PC-9 (cell line): ENCODE measurements at regions not wholly inside any gene's neighbourhood (a gene's known extent, or its start where the extent isn't known, plus 50 kb on each side); places are given as distances from the start of the nearest gene placed in this dataset.

Experiments used
- BruUV-seq: library from RNA; stranded (reverse); fragments of 400-500 nt; replicated peaks from 2 replicates; lab custom pipeline; 2021; lab: Mats Ljungman, UMichigan
- CTCF ChIA-PET: fragments of 300-600 bp; sonication (Branson Sonifier 250); formaldehyde crosslinking; loops from one replicate; lab custom pipeline; 2022; ENCODE audit warnings: antibody characterized with exemption; lab: Charles Lee
- POLR2A ChIA-PET: fragments of 300-600 bp; sonication (Branson Sonifier 250); formaldehyde crosslinking; loops from one replicate; lab custom pipeline; 2022; ENCODE audit warnings: antibody characterized with exemption; ENCODE audit not compliant: unreplicated experiment; lab: Charles Lee
- DNase-seq, 2 experiments: peaks; one replicate each; pipeline versions ENCODE4 v3.0.0 to v3.0.0-alpha.2; 2015 to 2022; ENCODE audit warnings: mixed read lengths in 1 of 2
- H2AFZ ChIP-seq: fragments of 200-600 bp; sonication (generic); 2 replicates; pipeline ENCODE4 v1.8.1; 2017; ENCODE audit warnings: antibody characterized with exemption
- H3F3A ChIP-seq: fragments of 200-600 bp; sonication (generic); 2 replicates; pipeline ENCODE4 v1.8.1; 2017; ENCODE audit warnings: antibody characterized with exemption, mild to moderate bottlenecking, low read depth; ENCODE audit not compliant: insufficient read depth
- H3K27ac ChIP-seq: fragments of 200-600 bp; sonication (generic); 2 replicates; pipeline ENCODE4 v1.6.1; 2016; ENCODE audit warnings: mixed run types
- H3K27me3 ChIP-seq: fragments of 200-600 bp; sonication (generic); 2 replicates; pipeline ENCODE4 v1.6.1; 2016; ENCODE audit warnings: low read depth, mixed run types; ENCODE audit not compliant: insufficient read depth
- H3K36me3 ChIP-seq: fragments of 200-600 bp; sonication (generic); 2 replicates; pipeline ENCODE4 v1.6.1; 2016; ENCODE audit warnings: low read depth, mixed run types
- H3K4me1 ChIP-seq: fragments of 200-600 bp; sonication (generic); replicated peaks from 2 replicates; pipeline ENCODE4 v1.6.1; 2016; ENCODE audit warnings: mixed run types; ENCODE audit not compliant: insufficient read depth
- H3K4me2 ChIP-seq: fragments of 200-600 bp; sonication (generic); 2 replicates; pipeline ENCODE4 v1.6.1; 2017; ENCODE audit warnings: mixed run types
- H3K4me3 ChIP-seq: fragments of 200-600 bp; sonication (generic); 2 replicates; pipeline ENCODE4 v1.6.1; 2016; ENCODE audit warnings: mixed run types
- H3K79me2 ChIP-seq: fragments of 200-600 bp; sonication (generic); 2 replicates; pipeline ENCODE4 v1.6.1; 2017; ENCODE audit warnings: low read depth, mixed run types
- H3K9me2 ChIP-seq: fragments of 200-600 bp; sonication (generic); 2 replicates; pipeline ENCODE4 v1.8.1; 2017; ENCODE audit warnings: mild to moderate bottlenecking; ENCODE audit not compliant: insufficient read depth
- H3K9me3 ChIP-seq: fragments of 200-600 bp; sonication (generic); 2 replicates; pipeline ENCODE4 v1.8.1; 2016; ENCODE audit warnings: low read depth; ENCODE audit not compliant: insufficient read depth
- H4K20me1 ChIP-seq: fragments of 200-600 bp; sonication (generic); 2 replicates; pipeline ENCODE4 v1.8.1; 2017; ENCODE audit not compliant: insufficient read depth
- EZH2 ChIP-seq: fragments of 200-600 bp; sonication (generic); IDR thresholded peaks from 2 replicates; pipeline ENCODE4 v1.8.0; 2017; ENCODE audit warnings: antibody characterized with exemption, low read depth
- intact Hi-C: fragments of 100-400 bp; cut with micrococcal nuclease; formaldehyde crosslinking; loops from one replicate; pipeline ENCODE4 v1.10.0; 2022; ENCODE audit not compliant: unreplicated experiment
- TF ChIP-seq, protein P1 (sequence below): fragments of 200-600 bp; sonication (generic); conservative IDR thresholded peaks from 2 replicates; pipeline ENCODE4 v1.6.1; 2017; ENCODE audit warnings: mixed run types, antibody characterized with exemption, mild to moderate bottlenecking, moderate library complexity

- Histone ChIP-seq H4K20me1 (no peaks in the 10 kb centered on the region), H3K4me3 (no peak overlapping the region), H3K27ac (no peak overlapping the region), H3F3A (no peaks in the 10 kb centered on the region), H2AFZ (no peak overlapping the region), H3K4me2 (no peak overlapping the region), H3K27me3 (no peaks in the 10 kb centered on the region), H3K4me1 (peaks cover 3% of the 10 kb centered on the region; the same call in 1 of the 2 replicates), H3K9me3 (no peaks in the 10 kb centered on the region), H3K9me2 (peaks cover 2% of the 10 kb centered on the region; the same call in 1 of the 2 replicates), H3K36me3 (no peaks in the 10 kb centered on the region), H3K79me2 (no peaks in the 10 kb centered on the region)
- no TSS peak for BruUV-seq
- CTCF ChIA-PET, result interaction anchor here (0.5 to 1.0 kb wide), 3 partner anchors 89 to 216 kb away, joined by 3 to 7 read pairs (median 3); no protein-coding TSS in a partner anchor
- POLR2A ChIA-PET, result no interaction called here
- DNase-seq, result peak; percentile 40 to 52
- TF ChIP-seq, protein P1, sequence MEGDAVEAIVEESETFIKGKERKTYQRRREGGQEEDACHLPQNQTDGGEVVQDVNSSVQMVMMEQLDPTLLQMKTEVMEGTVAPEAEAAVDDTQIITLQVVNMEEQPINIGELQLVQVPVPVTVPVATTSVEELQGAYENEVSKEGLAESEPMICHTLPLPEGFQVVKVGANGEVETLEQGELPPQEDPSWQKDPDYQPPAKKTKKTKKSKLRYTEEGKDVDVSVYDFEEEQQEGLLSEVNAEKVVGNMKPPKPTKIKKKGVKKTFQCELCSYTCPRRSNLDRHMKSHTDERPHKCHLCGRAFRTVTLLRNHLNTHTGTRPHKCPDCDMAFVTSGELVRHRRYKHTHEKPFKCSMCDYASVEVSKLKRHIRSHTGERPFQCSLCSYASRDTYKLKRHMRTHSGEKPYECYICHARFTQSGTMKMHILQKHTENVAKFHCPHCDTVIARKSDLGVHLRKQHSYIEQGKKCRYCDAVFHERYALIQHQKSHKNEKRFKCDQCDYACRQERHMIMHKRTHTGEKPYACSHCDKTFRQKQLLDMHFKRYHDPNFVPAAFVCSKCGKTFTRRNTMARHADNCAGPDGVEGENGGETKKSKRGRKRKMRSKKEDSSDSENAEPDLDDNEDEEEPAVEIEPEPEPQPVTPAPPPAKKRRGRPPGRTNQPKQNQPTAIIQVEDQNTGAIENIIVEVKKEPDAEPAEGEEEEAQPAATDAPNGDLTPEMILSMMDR, result peak; percentile 88
- no peak for TF ChIP-seq EZH2
- intact Hi-C loops, result loop anchor here (1.0 to 10.0 kb wide), 5 partner anchors 117 to 643 kb away; partner anchors contain the start of gene NCBP2L
These were observed 88.4 kb downstream of the FRMPD3 start for GRCh38 chrX:107537815-107538214.

DNA sequence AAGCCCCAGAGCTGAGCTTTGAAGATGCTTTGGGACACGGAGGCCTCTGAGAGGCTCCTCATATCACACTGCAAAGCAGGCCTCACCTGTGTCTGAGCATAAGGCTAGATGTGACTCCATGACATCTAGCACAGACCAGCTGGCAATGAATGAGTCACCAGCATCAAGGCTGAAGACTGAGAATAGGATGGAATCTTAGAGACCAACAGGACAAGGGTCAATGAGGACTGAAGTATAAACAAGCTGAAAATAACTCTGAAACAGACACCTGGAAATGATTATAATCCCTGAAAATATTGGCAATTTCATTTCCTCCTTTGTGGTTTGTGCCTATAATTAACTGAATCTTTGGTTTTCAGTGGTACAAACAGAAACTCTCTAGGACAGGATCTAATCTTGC is 87.1 kb upstream of the PRPS1 start:
- no peak for TF ChIP-seq EZH2
- TF ChIP-seq, protein P1, result no peak
- no peaks in the 10 kb centered on the region for H3K36me3 ChIP-seq
- POLR2A ChIA-PET, result no interaction called here
- no peaks in the 10 kb centered on the region for H3K27me3 ChIP-seq
- no peaks in the 10 kb centered on the region for H3K79me2 ChIP-seq
- H3K27ac ChIP-seq, result no peak overlapping the region
- CTCF ChIA-PET, result no interaction called here
- no TSS peak for BruUV-seq
- peak in 1 of 2 experiments; percentile 57 for DNase-seq
- H3K4me1 ChIP-seq, result peaks cover 3% of the 10 kb centered on the region; the same call in 1 of the 2 replicates
- H4K20me1 ChIP-seq, result no peaks in the 10 kb centered on the region
- no peaks in the 10 kb centered on the region for H3K9me3 ChIP-seq
- H3K4me3 ChIP-seq, result no peak overlapping the region
- no peaks in the 10 kb centered on the region for H3F3A ChIP-seq
- peaks cover 3% of the 10 kb centered on the region; the same call in 1 of the 2 replicates for H3K9me2 ChIP-seq
- no peak overlapping the region for H3K4me2 ChIP-seq
- intact Hi-C loops, result no loop called here
- H2AFZ ChIP-seq, result no peak overlapping the region

- H4K20me1 ChIP-seq, result no peaks in the 10 kb centered on the region
- no peaks in the 10 kb centered on the region for H3K9me3 ChIP-seq
- no peaks in the 10 kb centered on the region for H3K36me3 ChIP-seq
- no peak overlapping the region for H3K4me2 ChIP-seq
- TF ChIP-seq, protein P1, result no peak
- TF ChIP-seq EZH2, result no peak
- POLR2A ChIA-PET, result interaction anchor here (0.6 kb wide), 2 partner anchors 11 to 127 kb away, joined by 6 to 9 read pairs; no protein-coding TSS in a partner anchor
- no peak overlapping the region for H2AFZ ChIP-seq
- no peaks in the 10 kb centered on the region for H3K27me3 ChIP-seq
- H3K9me2 ChIP-seq, result peaks cover 3% of the 10 kb centered on the region; the same call in 1 of the 2 replicates
- intact Hi-C loops, result no loop called here
- no peak for DNase-seq
- CTCF ChIA-PET, result interaction anchor here (0.6 to 1.2 kb wide), 2 partner anchors 131 to 482 kb away, joined by 3 to 5 read pairs; no protein-coding TSS in a partner anchor
- H3K4me3 ChIP-seq, result no peak overlapping the region
- H3K27ac ChIP-seq, result no peak overlapping the region
- no TSS peak for BruUV-seq
- H3K79me2 ChIP-seq, result no peaks in the 10 kb centered on the region
- H3K4me1 ChIP-seq, result peaks cover 3% of the 10 kb centered on the region; the same call in 1 of the 2 replicates
- H3F3A ChIP-seq, result no peaks in the 10 kb centered on the region
These were observed 86.3 kb upstream of the PRPS1 start for GRCh38 chrX:107542040-107542439.
